ENCODE measurements at regions not wholly inside any gene's neighbourhood (a gene's known extent, or its start where the extent isn't known, plus 50 kb on each side); places are given as distances from the start of the nearest gene placed in this dataset.
A peak's percentile ranks its signal among the peaks of the same experiment; 100 is the strongest.

- no peak overlapping the region for H3K18ac ChIP-seq (ENCODE audit: extremely low read depth, low read length)
- CTCF ChIA-PET (ENCODE audit: partially characterized antibody): interaction anchor here (0.5 to 1.6 kb wide), 4 partner anchors 15 to 643 kb away, joined by 3 to 4 read pairs (median 3); no protein-coding TSS in a partner anchor
- no peaks in the 10 kb centered on the region for H3K36me3 ChIP-seq (ENCODE audit: control insufficient read depth in 2 of 4, insufficient read depth in 4 of 4, low read length in 3 of 4)
- no peak overlapping the region for H4K5ac ChIP-seq (ENCODE audit: insufficient read length, low read depth, low read length)
- POLR2A ChIA-PET (ENCODE audit: partially characterized antibody): no interaction called here
- no peak overlapping the region for H3K14ac ChIP-seq (ENCODE audit: insufficient read length)
- no peak for FAIRE-seq
- no peak overlapping the region for H2BK12ac ChIP-seq (ENCODE audit: low read depth, low read length)
- H2BK5ac ChIP-seq (ENCODE audit: low read depth, low read length): no peak overlapping the region
- H2AK5ac ChIP-seq (ENCODE audit: low read depth, low read length): no peak overlapping the region
- no peaks in the 10 kb centered on the region for H3K4me1 ChIP-seq (replicated peaks in 1 of 4; ENCODE audit: control insufficient read depth in 3 of 4, insufficient read depth in 4 of 4, low read length in 3 of 4)
- H3K27ac ChIP-seq (ENCODE audit: low read depth, low read length): no peak overlapping the region
- no peak overlapping the region for H3K56ac ChIP-seq (replicated peaks; ENCODE audit: insufficient read length, low read depth, low read length)
- 39% methylated on average over 42 of the region's 42 CpGs; no CpG with 5 or more reads in 1 of the 2 experiments for WGBS, 2 experiments (ENCODE audit: extremely low coverage in 1 of 2, insufficient coverage in 1 of 2, insufficient read length in 1 of 2, insufficient replicate concordance in 2 of 2, low coverage in 1 of 2, low lambda C conversion rate in 2 of 2, missing lambda C conversion rate in 1 of 2)
- H3K27me3 ChIP-seq (replicated peaks in 1 of 4; ENCODE audit: control insufficient read depth in 3 of 4, extremely low read depth in 1 of 4, insufficient read depth in 3 of 4, low read length in 3 of 4): peaks cover 0 to 3% (median 2%) of the 10 kb centered on the region in 4 experiments; a peak in 4 of 7 replicates
- H4K8ac ChIP-seq (ENCODE audit: extremely low read depth, insufficient read depth, low read length): no peak overlapping the region
- no peaks in the 10 kb centered on the region for H3K79me2 ChIP-seq (ENCODE audit: control insufficient read depth in 1 of 2, insufficient read depth in 2 of 2, low read length in 2 of 2)
- TF ChIP-seq SP2 (IDR thresholded peaks at IDR 0.05; ENCODE audit: low read length) (no peak), SIN3A (conservative IDR thresholded peaks at IDR 0.05 in 1 of 2, IDR thresholded peaks at IDR 0.05 in 1 of 2; ENCODE audit: low read depth in 1 of 2, low read length in 2 of 2) (peak in 1 of 2 experiments; percentile 76; a peak in 1 of 4 replicates), KDM4A (IDR thresholded peaks at IDR 0.05; ENCODE audit: low read depth, low read length, severe bottlenecking) (peak; percentile 40), MAX (IDR thresholded peaks at IDR 0.05) (peak; percentile 92), CTCF (IDR thresholded peaks at IDR 0.05; ENCODE audit: control extremely low read depth in 1 of 3, insufficient read depth in 1 of 3, low read depth in 1 of 3, low read length in 3 of 3) (peak; percentile 18 to 34 (median 22); a peak in 2 of 4 replicates), GABPA (IDR thresholded peaks at IDR 0.05; ENCODE audit: borderline replicate concordance, insufficient read depth, low read length) (no peak), TCF12 (IDR thresholded peaks at IDR 0.05; ENCODE audit: low read depth, low read length) (no peak), ASH2L (IDR thresholded peaks at IDR 0.05; ENCODE audit: low read length) (peak; percentile 30)
- peak overlapping the region; percentile 4 to 58 (median 28); a peak in 6 of 8 replicates for H3K4me3 ChIP-seq (ENCODE audit: extremely low read depth in 1 of 4, insufficient read depth in 2 of 4, low read depth in 3 of 4, low read length in 4 of 4)
- H3K9ac ChIP-seq (replicated peaks in 1 of 4; ENCODE audit: extremely low read depth in 1 of 4, low read depth in 3 of 4, low read length in 3 of 4): no peak overlapping the region
- no peak overlapping the region for H2BK15ac ChIP-seq (ENCODE audit: low read length)
- peak in 1 of 2 experiments; percentile 63 for DNase-seq (ENCODE audit: low read depth in 1 of 2, low spot score in 2 of 2)
- no peaks in the 10 kb centered on the region for H3K79me1 ChIP-seq (ENCODE audit: low read depth, low read length)
- peak overlapping the region; percentile 69 to 86 for H3K4me2 ChIP-seq (ENCODE audit: insufficient read depth in 1 of 2, low read depth in 2 of 2, low read length in 2 of 2)
- H4K91ac ChIP-seq (replicated peaks; ENCODE audit: insufficient read length, low read length): no peak overlapping the region
- no peaks in the 10 kb centered on the region for H3K23me2 ChIP-seq (ENCODE audit: low read depth, low read length)
- H2BK20ac ChIP-seq (ENCODE audit: low read length): no peak overlapping the region
- H2AFZ ChIP-seq (ENCODE audit: low read length): 0 out of 2 replicates have a peak overlapping the region, but pooled peaks have one; percentile 90
- no peak overlapping the region for H3K23ac ChIP-seq (ENCODE audit: insufficient read length)
- no peak overlapping the region for H2BK120ac ChIP-seq (replicated peaks; ENCODE audit: low read depth, low read length)
- H3K4ac ChIP-seq (replicated peaks; ENCODE audit: insufficient read length, low read depth, low read length): no peak overlapping the region
- no peaks in the 10 kb centered on the region for H4K20me1 ChIP-seq (replicated peaks in 1 of 2; ENCODE audit: control insufficient read depth in 1 of 2, insufficient read depth in 2 of 2, low read length in 2 of 2)
- H3K9me3 ChIP-seq (ENCODE audit: insufficient read depth in 2 of 2, low read depth in 1 of 2, low read length in 1 of 2): no peaks in the 10 kb centered on the region
Measured at GRCh38 chr9:89234205-89235067, 55.8 kb upstream of the SHC3 start.

Measured in H1 (cell line).